ENCODE measurements at regions not wholly inside any gene's neighbourhood (a gene's known extent, or its start where the extent isn't known, plus 50 kb on each side); places are given as distances from the start of the nearest gene placed in this dataset.

DNA sequence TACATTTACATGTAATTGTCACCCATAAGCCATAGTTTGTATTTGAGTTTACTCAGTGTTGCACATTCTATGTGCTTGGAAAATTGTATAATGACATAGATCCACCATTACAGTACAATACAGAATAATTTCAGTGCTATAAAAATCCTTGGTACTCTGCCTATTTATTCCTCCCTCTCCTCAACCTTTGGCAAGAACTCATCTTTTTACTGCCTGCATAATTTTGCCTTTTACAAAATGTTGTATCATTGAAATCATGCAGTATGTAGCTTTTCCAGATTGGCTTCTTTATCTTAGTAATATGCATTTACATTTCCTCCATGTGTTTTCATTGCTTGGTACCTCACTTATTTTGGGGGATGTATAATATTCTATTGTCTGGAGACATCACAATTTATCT, 786.9 kb upstream of the SEMA6D start:
- Mint-ChIP-seq H3K27me3 (no peaks in the 10 kb centered on the region), H3K9me3 (ENCODE audit: low read depth) (no peaks in the 10 kb centered on the region), H3K4me3 (ENCODE audit: low read depth) (no peak overlapping the region), H3K27ac (no peak overlapping the region), H3K4me1 (ENCODE audit: low read depth) (peaks cover 3% of the 10 kb centered on the region), H3K36me3 (ENCODE audit: insufficient read depth) (no peaks in the 10 kb centered on the region)
- DNase-seq (ENCODE audit: low spot score, unreplicated experiment) = no peak
- TF ChIP-seq, protein P1, sequence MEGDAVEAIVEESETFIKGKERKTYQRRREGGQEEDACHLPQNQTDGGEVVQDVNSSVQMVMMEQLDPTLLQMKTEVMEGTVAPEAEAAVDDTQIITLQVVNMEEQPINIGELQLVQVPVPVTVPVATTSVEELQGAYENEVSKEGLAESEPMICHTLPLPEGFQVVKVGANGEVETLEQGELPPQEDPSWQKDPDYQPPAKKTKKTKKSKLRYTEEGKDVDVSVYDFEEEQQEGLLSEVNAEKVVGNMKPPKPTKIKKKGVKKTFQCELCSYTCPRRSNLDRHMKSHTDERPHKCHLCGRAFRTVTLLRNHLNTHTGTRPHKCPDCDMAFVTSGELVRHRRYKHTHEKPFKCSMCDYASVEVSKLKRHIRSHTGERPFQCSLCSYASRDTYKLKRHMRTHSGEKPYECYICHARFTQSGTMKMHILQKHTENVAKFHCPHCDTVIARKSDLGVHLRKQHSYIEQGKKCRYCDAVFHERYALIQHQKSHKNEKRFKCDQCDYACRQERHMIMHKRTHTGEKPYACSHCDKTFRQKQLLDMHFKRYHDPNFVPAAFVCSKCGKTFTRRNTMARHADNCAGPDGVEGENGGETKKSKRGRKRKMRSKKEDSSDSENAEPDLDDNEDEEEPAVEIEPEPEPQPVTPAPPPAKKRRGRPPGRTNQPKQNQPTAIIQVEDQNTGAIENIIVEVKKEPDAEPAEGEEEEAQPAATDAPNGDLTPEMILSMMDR (IDR thresholded peaks at IDR 0.05; ENCODE audit: unreplicated experiment) = no peak

DNA sequence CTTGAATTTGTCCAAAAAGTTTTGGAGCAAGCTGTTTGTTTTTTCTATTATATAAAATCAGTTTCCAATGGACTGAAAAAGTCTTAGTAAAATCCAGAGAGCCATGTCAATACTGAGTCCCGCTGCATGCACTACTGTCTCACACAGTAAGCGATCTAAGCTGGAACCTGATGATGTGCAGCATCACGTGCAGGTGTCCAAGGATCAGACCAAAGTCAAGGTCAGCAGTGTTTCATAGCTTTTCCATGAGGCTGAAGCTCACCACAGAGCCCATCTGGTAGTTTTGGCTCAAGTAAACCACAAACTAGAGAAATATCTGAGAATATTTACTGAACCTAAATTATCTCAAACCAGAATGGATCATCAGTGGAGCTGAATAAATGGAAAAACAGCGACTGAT, 784.0 kb upstream of the SEMA6D start:
- no peaks in the 10 kb centered on the region for H3K9me3 Mint-ChIP-seq (ENCODE audit: low read depth)

DNA sequence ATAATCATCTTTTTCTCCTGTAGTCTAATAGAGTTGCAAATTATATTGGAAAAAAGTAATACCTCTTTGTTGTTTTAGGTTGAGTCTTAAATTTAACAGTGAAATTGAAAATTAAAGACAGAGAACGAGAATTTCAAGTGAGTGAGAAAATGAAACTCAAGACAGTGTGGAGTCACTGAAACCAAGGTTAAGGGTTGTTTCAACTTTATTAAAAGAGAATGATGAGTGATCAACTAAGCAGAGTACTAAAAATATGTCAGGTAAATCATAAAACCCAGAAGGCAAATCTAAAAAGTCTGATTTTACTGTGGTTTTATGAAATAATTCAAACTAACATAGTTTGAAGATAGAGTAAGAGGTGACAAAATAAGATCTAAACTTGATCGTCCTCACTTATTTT, 782.5 kb upstream of the SEMA6D start:
- Mint-ChIP-seq H3K4me1 (ENCODE audit: low read depth) (no peaks in the 10 kb centered on the region), H3K4me3 (ENCODE audit: low read depth) (no peak overlapping the region)

More for the DNA sequence above, 784.0 kb upstream of the SEMA6D start:
- DNase-seq (ENCODE audit: low spot score, unreplicated experiment) = no peak
- Mint-ChIP-seq H3K27me3 (no peaks in the 10 kb centered on the region), H3K4me1 (ENCODE audit: low read depth) (no peaks in the 10 kb centered on the region), H3K36me3 (ENCODE audit: insufficient read depth) (no peaks in the 10 kb centered on the region), H3K27ac (no peak overlapping the region), H3K4me3 (ENCODE audit: low read depth) (no peak overlapping the region)
- TF ChIP-seq, protein P1 (IDR thresholded peaks at IDR 0.05; ENCODE audit: unreplicated experiment) = no peak

DNA sequence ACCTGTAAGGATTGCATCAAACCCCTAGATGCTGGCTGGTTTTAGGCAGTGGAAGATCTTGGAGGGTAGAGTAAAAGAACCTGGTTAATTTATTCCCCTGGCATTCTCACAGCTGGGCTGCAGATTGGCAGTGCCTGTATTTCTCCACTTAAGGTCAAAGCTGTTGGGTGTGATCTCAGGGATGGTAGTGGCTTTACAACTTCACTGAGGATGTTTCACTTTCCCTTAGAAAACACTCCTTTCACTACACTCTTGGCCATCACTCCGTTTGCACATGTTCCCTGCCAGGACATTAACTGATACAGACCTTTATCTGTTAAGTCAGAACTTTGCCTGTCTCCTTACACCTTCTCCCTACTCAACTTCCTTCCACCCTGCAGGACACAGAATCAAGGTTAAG, 779.1 kb upstream of the SEMA6D start:
- no peaks in the 10 kb centered on the region for H3K9me3 Mint-ChIP-seq (ENCODE audit: low read depth)
- no peak overlapping the region for H3K4me3 Mint-ChIP-seq (ENCODE audit: low read depth)
- H3K27me3 Mint-ChIP-seq = no peaks in the 10 kb centered on the region
- TF ChIP-seq, protein P1 (IDR thresholded peaks at IDR 0.05; ENCODE audit: unreplicated experiment) = no peak
- no peak for DNase-seq (ENCODE audit: low spot score, unreplicated experiment)
- no peak overlapping the region for H3K27ac Mint-ChIP-seq
- no peaks in the 10 kb centered on the region for H3K4me1 Mint-ChIP-seq (ENCODE audit: low read depth)
- no peaks in the 10 kb centered on the region for H3K36me3 Mint-ChIP-seq (ENCODE audit: insufficient read depth)

More for the DNA sequence above, 782.5 kb upstream of the SEMA6D start:
- DNase-seq (ENCODE audit: low spot score, unreplicated experiment) = no peak
- H3K36me3 Mint-ChIP-seq (ENCODE audit: insufficient read depth) = no peaks in the 10 kb centered on the region
- H3K27me3 Mint-ChIP-seq = no peaks in the 10 kb centered on the region
- TF ChIP-seq, protein P1 (IDR thresholded peaks at IDR 0.05; ENCODE audit: unreplicated experiment) = no peak
- no peak overlapping the region for H3K27ac Mint-ChIP-seq
- no peaks in the 10 kb centered on the region for H3K9me3 Mint-ChIP-seq (ENCODE audit: low read depth)

DNA sequence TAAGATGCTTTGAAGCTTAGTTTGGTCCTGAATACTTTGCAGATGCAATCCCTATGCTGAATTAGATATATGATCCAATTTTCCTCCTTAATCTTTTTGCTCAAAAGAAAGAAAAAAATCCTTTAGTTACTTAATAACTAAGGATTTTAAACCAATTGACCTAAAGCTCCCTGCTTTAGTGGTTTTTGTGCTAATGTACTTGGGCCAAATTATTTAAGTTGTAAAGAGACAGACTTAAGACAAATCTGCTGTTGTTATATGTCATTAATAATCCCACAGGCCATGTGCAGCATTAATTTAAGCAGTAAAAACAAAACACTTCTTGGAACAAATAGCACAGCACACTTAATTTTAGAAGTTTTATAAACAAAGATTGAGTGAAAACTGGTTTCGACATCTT, 776.1 kb upstream of the SEMA6D start:
- Mint-ChIP-seq H3K4me3 (ENCODE audit: low read depth) (no peak overlapping the region), H3K4me1 (ENCODE audit: low read depth) (no peaks in the 10 kb centered on the region), H3K36me3 (ENCODE audit: insufficient read depth) (no peaks in the 10 kb centered on the region), H3K9me3 (ENCODE audit: low read depth) (no peaks in the 10 kb centered on the region), H3K27me3 (no peaks in the 10 kb centered on the region), H3K27ac (no peak overlapping the region)
- TF ChIP-seq, protein P1 (IDR thresholded peaks at IDR 0.05; ENCODE audit: unreplicated experiment) = no peak
- DNase-seq (ENCODE audit: low spot score, unreplicated experiment) = no peak

All from progenitor cell of endocrine pancreas (in vitro differentiated cells).